ENCODE measurements at regions not wholly inside any gene's neighbourhood (a gene's known extent, or its start where the extent isn't known, plus 50 kb on each side); places are given as distances from the start of the nearest gene placed in this dataset.

DNA sequence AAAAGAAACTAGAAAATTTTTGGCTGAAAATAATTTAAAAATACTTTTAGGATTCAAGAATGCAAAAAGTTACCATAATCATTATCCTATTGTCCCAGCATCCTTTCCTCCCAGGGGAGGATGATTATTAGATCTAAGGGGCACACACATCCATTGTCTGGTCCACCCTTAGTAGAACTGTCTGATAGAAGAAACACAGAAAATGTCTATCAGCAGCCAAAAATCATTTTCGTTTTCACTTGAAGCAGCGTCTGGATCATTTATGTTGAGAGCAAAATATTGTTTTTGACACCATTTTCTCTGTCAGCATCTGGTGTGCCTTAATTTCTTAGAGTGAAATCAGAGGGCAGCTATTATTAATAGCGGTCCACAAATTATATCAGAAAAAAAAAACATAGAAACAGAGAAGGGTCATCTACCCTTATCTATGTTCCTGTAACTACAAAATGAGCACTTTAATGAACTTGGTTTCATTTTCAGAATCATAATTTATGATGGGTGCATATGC is 446.3 kb downstream of the TRAM1L1 start:
- TF ChIP-seq, protein P1, sequence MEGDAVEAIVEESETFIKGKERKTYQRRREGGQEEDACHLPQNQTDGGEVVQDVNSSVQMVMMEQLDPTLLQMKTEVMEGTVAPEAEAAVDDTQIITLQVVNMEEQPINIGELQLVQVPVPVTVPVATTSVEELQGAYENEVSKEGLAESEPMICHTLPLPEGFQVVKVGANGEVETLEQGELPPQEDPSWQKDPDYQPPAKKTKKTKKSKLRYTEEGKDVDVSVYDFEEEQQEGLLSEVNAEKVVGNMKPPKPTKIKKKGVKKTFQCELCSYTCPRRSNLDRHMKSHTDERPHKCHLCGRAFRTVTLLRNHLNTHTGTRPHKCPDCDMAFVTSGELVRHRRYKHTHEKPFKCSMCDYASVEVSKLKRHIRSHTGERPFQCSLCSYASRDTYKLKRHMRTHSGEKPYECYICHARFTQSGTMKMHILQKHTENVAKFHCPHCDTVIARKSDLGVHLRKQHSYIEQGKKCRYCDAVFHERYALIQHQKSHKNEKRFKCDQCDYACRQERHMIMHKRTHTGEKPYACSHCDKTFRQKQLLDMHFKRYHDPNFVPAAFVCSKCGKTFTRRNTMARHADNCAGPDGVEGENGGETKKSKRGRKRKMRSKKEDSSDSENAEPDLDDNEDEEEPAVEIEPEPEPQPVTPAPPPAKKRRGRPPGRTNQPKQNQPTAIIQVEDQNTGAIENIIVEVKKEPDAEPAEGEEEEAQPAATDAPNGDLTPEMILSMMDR (IDR thresholded peaks at IDR 0.05) = no peak
- no peak for TF ChIP-seq POLR2AphosphoS5 (IDR thresholded peaks at IDR 0.05)
